ENCODE measurements at regions not wholly inside any gene's neighbourhood (a gene's known extent, or its start where the extent isn't known, plus 50 kb on each side); places are given as distances from the start of the nearest gene placed in this dataset.

DNA sequence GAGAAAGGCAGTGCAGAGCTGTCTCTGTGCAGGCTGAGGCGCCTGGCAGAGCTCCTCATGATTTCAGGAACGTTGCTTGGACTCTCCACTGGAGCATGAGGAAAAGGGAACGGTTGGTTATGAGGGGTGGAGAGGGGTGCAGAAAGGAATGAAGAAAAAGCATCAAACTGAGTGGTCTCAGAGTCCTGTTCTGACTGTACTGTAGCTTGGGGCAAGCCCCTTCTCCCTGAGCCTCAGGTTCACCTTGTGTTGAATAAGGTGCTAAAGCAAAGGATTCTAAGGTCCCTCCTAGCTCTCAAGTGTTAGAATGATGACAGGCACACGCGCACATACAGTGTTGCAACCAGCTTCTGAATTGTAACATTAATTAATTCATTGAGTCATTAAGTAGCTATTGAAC lies 125.2 kb upstream of the PARP11 start:
- TF ChIP-seq, protein P1, sequence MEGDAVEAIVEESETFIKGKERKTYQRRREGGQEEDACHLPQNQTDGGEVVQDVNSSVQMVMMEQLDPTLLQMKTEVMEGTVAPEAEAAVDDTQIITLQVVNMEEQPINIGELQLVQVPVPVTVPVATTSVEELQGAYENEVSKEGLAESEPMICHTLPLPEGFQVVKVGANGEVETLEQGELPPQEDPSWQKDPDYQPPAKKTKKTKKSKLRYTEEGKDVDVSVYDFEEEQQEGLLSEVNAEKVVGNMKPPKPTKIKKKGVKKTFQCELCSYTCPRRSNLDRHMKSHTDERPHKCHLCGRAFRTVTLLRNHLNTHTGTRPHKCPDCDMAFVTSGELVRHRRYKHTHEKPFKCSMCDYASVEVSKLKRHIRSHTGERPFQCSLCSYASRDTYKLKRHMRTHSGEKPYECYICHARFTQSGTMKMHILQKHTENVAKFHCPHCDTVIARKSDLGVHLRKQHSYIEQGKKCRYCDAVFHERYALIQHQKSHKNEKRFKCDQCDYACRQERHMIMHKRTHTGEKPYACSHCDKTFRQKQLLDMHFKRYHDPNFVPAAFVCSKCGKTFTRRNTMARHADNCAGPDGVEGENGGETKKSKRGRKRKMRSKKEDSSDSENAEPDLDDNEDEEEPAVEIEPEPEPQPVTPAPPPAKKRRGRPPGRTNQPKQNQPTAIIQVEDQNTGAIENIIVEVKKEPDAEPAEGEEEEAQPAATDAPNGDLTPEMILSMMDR (IDR thresholded peaks at IDR 0.05; ENCODE audit: control insufficient read depth, insufficient read depth, low read depth, low read length, missing control alignments) = no peak
- no peak for DNase-seq (ENCODE audit: low read depth)
- no peak overlapping the region for H3K4me3 ChIP-seq (ENCODE audit: control insufficient read depth, low read depth, low read length)

DNA sequence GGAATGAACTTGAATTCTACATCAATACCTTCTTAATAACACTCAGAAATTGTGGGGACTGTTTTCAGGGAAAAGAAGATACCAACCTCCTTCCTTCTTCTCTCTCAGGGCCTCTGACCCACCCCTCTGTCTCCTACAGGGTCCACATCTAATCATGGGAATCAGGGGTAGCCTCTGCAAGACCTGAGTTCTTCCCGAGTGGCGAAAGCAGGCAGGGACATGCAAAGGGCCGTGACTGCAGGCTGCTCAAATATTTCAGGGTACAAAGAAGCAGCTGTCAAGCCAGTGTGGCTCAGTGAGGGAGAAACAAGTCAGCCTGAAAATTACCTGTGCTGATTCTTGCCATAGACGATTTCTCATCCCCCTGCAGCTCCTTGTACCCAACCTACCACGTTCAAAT lies 123.1 kb upstream of the PARP11 start:
- no peak overlapping the region for H3K4me3 ChIP-seq (ENCODE audit: control insufficient read depth, low read depth, low read length)
- TF ChIP-seq, protein P1 (IDR thresholded peaks at IDR 0.05; ENCODE audit: control insufficient read depth, insufficient read depth, low read depth, low read length, missing control alignments) = no peak
- no peak for DNase-seq (ENCODE audit: low read depth)

DNA sequence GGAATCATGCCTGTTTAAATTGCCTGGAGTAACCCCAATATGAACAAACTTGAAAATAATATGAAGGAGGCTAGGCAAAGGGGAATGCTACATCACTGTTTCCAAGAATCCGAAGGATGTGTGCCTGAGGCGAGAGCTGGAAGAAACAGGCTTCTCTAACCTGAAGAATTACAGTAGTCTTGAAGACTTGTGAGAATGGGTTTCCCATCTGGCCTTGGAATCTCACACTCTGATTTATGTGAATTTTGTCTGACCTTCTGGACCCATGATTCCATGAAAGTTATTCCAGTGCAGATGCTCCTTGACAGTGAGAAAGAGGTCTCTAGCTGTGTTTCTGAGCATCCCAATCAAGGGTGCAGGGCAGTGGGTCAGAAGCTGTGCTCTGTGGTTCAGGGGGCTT lies 122.1 kb upstream of the PARP11 start:
- H3K4me3 ChIP-seq (ENCODE audit: control insufficient read depth, low read depth, low read length) = no peak overlapping the region
- no peak for DNase-seq (ENCODE audit: low read depth)
- TF ChIP-seq, protein P1 (IDR thresholded peaks at IDR 0.05; ENCODE audit: control insufficient read depth, insufficient read depth, low read depth, low read length, missing control alignments) = no peak

DNA sequence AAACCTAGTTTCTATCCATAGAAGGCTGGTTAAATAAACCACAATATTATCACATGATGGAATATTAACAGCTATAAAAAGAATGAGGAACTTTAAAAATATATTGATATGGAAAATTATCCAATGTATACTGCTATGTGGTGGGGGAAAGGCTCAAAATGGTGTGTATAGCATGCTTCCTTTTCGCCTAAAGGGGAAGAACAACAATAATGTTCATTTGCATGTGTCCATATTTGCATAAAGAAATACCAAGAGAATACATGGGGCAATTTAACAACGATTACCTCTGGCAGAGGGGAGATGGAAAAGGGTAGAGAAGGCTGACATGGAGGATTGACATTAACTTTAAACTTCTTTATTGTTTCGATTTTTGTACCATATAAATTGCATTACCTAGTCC lies 121.3 kb upstream of the PARP11 start:
- DNase-seq (ENCODE audit: low read depth) = no peak
- no peak overlapping the region for H3K4me3 ChIP-seq (ENCODE audit: control insufficient read depth, low read depth, low read length)
- TF ChIP-seq, protein P1 (IDR thresholded peaks at IDR 0.05; ENCODE audit: control insufficient read depth, insufficient read depth, low read depth, low read length, missing control alignments) = no peak

DNA sequence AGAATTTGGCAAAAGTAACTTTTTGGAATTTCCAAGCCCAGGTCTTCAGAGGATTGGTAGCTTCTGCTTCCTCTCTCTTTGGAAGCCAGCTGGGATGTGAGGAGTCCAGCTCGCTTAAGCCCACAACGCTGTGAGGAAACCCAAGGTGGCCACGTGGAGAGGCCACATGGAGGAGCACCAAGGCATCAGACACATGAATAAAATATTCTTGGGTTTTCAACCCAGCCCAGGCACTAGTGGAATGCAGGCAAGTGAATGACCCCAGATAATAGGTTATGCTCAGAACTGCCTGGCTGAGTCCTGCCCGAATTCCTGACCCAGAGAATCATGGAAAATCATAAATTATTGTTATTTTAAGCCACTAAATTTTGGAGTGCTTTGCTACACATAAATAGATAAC lies 119.7 kb upstream of the PARP11 start:
- TF ChIP-seq, protein P1 (IDR thresholded peaks at IDR 0.05; ENCODE audit: control insufficient read depth, insufficient read depth, low read depth, low read length, missing control alignments) = no peak
- no peak for DNase-seq (ENCODE audit: low read depth)
- no peak overlapping the region for H3K4me3 ChIP-seq (ENCODE audit: control insufficient read depth, low read depth, low read length)

DNA sequence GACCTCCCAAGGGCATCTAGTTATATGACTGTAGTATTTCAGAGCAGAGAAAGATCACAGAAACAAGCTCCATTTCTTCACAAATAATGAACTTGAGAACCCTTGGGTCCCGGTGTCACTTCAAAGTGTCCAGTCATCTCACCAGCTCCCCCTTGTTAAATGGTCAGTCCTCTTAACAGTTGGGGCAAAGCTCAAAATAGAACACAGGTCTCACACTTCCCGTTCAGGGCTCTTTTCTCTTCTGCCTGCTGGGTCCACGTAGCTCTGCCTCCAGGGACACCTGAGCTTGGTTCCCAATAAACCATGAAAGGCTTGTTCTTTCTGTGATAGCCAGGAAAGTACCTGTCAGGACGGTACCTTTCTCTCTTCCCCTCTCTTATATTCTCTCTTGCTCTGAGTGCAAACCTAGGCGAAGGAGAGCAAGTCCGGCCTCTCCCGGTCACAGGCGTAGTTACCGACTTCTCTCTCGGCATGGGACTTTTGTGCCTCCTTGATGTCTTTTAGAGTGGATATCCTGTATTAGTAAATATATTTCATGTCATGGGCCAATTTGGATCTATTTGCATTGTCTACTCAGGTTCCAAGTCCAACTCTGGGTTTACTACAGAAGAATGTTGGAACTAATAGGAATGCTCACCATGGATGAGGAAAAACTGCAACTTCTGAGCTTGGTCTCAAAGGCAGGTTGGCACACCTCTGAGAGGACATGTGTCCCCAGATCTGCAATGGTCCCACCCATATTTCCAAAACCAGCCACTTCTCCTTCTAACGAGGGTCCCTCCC lies 118.8 kb upstream of the PARP11 start:
- DNase-seq (ENCODE audit: low read depth) = no peak
- TF ChIP-seq, protein P1 (IDR thresholded peaks at IDR 0.05; ENCODE audit: control insufficient read depth, insufficient read depth, low read depth, low read length, missing control alignments) = no peak
- H3K4me3 ChIP-seq (ENCODE audit: control insufficient read depth, low read depth, low read length) = no peak overlapping the region
